ENCODE measurements at regions not wholly inside any gene's neighbourhood (a gene's known extent, or its start where the extent isn't known, plus 50 kb on each side); places are given as distances from the start of the nearest gene placed in this dataset.

DNA sequence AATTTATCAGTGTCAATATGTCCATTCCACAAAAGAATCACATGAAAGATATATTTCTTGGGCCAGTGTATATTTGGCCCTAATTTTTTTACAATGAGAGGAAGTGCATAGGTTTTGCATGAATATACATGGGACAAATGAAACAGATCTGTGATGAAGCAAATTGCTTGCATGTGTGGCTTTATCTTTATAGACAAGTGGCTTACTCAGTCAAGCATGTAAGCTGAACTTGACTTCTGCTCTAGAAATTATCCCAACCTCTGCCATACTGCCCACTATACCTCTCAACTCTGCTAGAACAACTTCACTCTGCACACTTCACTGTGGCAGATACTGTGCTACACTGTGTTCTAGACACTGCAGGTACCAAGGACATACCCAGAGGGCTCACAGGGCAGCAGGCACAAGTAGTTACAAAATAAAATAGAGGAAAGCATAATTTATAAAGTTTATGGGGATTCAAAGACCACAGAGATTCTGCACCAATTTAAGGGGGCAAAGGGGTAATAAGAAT lies 349.2 kb upstream of the HSF2 start:
- H3K4me3 ChIP-seq (ENCODE audit: low read depth, low read length): no peak overlapping the region
- H3K36me3 ChIP-seq: no peaks in the 10 kb centered on the region
- no peaks in the 10 kb centered on the region for H3K9me3 ChIP-seq
- no peaks in the 10 kb centered on the region for H3K4me1 ChIP-seq
- TF ChIP-seq, protein P1, sequence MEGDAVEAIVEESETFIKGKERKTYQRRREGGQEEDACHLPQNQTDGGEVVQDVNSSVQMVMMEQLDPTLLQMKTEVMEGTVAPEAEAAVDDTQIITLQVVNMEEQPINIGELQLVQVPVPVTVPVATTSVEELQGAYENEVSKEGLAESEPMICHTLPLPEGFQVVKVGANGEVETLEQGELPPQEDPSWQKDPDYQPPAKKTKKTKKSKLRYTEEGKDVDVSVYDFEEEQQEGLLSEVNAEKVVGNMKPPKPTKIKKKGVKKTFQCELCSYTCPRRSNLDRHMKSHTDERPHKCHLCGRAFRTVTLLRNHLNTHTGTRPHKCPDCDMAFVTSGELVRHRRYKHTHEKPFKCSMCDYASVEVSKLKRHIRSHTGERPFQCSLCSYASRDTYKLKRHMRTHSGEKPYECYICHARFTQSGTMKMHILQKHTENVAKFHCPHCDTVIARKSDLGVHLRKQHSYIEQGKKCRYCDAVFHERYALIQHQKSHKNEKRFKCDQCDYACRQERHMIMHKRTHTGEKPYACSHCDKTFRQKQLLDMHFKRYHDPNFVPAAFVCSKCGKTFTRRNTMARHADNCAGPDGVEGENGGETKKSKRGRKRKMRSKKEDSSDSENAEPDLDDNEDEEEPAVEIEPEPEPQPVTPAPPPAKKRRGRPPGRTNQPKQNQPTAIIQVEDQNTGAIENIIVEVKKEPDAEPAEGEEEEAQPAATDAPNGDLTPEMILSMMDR (IDR thresholded peaks at IDR 0.05; ENCODE audit: low read depth, low read length): no peak
- no peak for DNase-seq
- H3K27me3 ChIP-seq: no peaks in the 10 kb centered on the region

DNA sequence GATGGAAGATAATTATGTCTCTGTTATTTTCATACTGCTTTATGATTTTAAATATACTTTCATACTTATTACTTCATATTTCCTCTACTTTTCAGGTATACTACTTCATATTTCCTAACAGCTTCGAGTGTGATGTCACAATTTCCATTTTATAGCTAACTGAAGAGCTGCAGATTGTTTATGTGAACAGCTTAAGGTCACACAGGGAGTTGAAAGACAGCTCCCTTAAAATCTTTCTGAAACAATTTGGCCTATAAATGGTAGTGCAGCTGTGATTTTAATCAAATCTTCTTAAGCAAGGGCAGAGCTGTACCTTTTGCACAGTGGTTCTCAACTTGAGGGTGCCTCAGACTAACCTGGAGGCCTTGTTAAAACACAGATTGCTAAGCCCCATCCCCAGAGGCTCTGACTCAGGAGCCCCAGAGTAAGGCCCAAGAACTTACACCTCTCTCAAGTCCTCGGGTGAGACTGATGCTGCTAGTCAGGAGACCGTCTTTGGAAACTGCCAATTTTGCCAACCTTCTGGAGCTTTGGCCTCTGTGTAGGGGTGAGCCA lies 347.0 kb upstream of the HSF2 start:
- Histone ChIP-seq H3K4me3 (ENCODE audit: low read depth, low read length) (no peak overlapping the region), H3K36me3 (no peaks in the 10 kb centered on the region), H3K9me3 (no peaks in the 10 kb centered on the region), H3K27me3 (no peaks in the 10 kb centered on the region), H3K4me1 (no peaks in the 10 kb centered on the region)
- DNase-seq: no peak
- TF ChIP-seq, protein P1 (IDR thresholded peaks at IDR 0.05; ENCODE audit: low read depth, low read length): no peak

DNA sequence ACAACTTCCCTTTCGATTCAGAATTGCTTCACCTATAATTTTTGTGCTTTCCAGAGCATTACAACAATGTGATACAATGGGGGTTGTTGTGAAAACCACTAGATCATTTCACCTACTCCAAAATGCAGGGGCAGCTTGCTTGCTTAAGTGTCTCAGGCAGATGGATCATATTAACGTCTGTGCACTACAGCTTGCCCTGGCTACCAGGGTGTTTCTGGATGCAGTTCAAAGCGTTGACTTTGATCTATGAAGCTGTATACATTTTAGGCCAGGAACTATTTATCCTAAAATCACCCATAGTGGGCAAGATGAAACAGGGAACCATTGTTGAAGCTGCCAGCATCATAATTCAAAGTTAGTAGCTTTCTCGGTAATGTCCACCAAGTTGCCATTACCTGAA lies 339.5 kb upstream of the HSF2 start:
- no peak for DNase-seq
- no peaks in the 10 kb centered on the region for H3K36me3 ChIP-seq
- H3K4me1 ChIP-seq: no peaks in the 10 kb centered on the region
- no peaks in the 10 kb centered on the region for H3K9me3 ChIP-seq
- no peak overlapping the region for H3K4me3 ChIP-seq (ENCODE audit: low read depth, low read length)
- no peaks in the 10 kb centered on the region for H3K27me3 ChIP-seq
- TF ChIP-seq, protein P1 (IDR thresholded peaks at IDR 0.05; ENCODE audit: low read depth, low read length): no peak

DNA sequence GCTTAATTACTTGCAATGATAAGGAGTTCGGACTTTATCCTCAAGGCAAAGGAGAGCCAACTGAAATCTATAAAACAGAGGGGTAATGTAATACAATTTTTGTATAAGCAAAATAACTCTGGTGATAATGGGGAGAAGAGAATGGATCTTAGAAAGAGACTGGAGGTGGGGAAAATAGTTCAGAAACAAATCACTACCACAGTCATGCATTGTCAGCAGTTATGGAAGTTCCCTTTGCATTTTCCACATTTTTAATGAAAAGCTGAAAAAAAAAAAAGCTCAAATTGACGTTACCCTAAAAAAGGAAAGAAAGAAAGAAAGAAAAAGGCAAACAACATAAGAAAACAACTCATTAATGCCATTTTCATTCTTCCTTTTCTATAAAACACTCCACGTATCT lies 337.6 kb upstream of the HSF2 start:
- H3K27me3 ChIP-seq: no peaks in the 10 kb centered on the region
- H3K4me1 ChIP-seq: no peaks in the 10 kb centered on the region
- no peak for DNase-seq
- no peaks in the 10 kb centered on the region for H3K9me3 ChIP-seq
- TF ChIP-seq, protein P1 (IDR thresholded peaks at IDR 0.05; ENCODE audit: low read depth, low read length): no peak
- no peaks in the 10 kb centered on the region for H3K36me3 ChIP-seq
- H3K4me3 ChIP-seq (ENCODE audit: low read depth, low read length): no peak overlapping the region

DNA sequence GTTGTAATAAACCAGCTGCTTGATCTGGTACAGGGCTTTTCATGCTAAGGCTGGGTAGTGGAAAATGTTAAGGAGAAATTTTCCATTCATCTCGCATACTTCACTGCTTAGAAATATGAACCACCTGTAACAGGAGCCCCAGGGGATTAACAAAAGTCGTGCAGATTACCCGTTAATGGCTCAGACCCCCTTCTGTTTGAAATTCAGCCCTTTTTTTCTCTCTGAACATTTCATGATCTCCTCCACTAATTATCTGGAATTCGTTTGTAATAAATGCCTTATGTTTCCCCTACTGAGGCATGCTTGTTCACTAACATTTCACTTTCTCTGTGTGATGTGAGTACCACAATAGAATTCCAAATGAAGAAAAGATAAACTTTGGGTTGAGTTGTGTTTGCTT lies 336.4 kb upstream of the HSF2 start:
- H3K4me1 ChIP-seq: no peaks in the 10 kb centered on the region
- no peaks in the 10 kb centered on the region for H3K9me3 ChIP-seq
- H3K36me3 ChIP-seq: no peaks in the 10 kb centered on the region
- no peak for DNase-seq
- no peaks in the 10 kb centered on the region for H3K27me3 ChIP-seq
- TF ChIP-seq, protein P1 (IDR thresholded peaks at IDR 0.05; ENCODE audit: low read depth, low read length): no peak
- no peak overlapping the region for H3K4me3 ChIP-seq (ENCODE audit: low read depth, low read length)

DNA sequence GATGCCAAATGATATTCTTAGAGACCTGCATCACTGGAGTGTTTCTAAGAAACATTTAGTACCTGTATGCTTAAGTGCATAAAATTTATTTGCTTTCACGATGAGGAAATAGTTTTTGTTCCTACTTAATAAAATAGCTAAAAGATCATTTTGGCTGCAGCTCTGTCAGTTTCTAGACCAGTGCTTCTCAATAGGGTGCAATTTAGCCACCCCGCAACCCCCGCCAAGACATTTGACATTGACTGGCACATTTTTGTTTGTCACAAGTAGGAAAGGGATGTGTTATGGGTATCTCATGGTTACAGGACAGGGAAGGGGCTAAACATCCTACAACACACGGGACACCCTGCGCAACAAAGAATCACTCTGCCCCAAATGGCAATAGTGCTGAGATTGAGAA lies 335.7 kb upstream of the HSF2 start:
- H3K4me3 ChIP-seq (ENCODE audit: low read depth, low read length): no peak overlapping the region
- TF ChIP-seq, protein P1 (IDR thresholded peaks at IDR 0.05; ENCODE audit: low read depth, low read length): no peak
- no peaks in the 10 kb centered on the region for H3K4me1 ChIP-seq
- DNase-seq: no peak
- H3K36me3 ChIP-seq: no peaks in the 10 kb centered on the region
- H3K27me3 ChIP-seq: no peaks in the 10 kb centered on the region
- H3K9me3 ChIP-seq: no peaks in the 10 kb centered on the region

All from BE2C (cell line).